GM23248 (cell line): ENCODE measurements at regions not wholly inside any gene's neighbourhood (a gene's known extent, or its start where the extent isn't known, plus 50 kb on each side); places are given as distances from the start of the nearest gene placed in this dataset.

Source experiments
- DNase-seq: peaks from one replicate; pipeline ENCODE4 v3.0.0-alpha.2; 2015
- H2AFZ ChIP-seq: fragments of 200-600 bp; sonication (generic); 2 replicates; pipeline ENCODE4 v1.6.1; 2016; ENCODE audit warnings: antibody characterized with exemption
- H3F3A ChIP-seq: fragments of 200-600 bp; sonication (generic); 2 replicates; pipeline ENCODE4 v1.6.1; 2016; ENCODE audit warnings: mild to moderate bottlenecking, antibody characterized with exemption, mixed run types; ENCODE audit not compliant: insufficient read depth
- H3K27ac ChIP-seq: fragments of 200-600 bp; sonication (generic); 2 replicates; pipeline ENCODE4 v1.5.1; 2016; ENCODE audit warnings: mild to moderate bottlenecking
- H3K27me3 ChIP-seq: fragments of 200-600 bp; sonication (generic); replicated peaks from 2 replicates; pipeline ENCODE4 v1.6.1; 2016; ENCODE audit warnings: mild to moderate bottlenecking; ENCODE audit not compliant: insufficient read depth
- H3K36me3 ChIP-seq: fragments of 200-600 bp; sonication (generic); 2 replicates; pipeline ENCODE4 v1.6.1; 2016; ENCODE audit warnings: low read depth, mild to moderate bottlenecking
- H3K4me1 ChIP-seq: fragments of 200-600 bp; sonication (generic); 2 replicates; pipeline ENCODE4 v1.6.1; 2016; ENCODE audit warnings: mild to moderate bottlenecking; ENCODE audit not compliant: insufficient read depth
- H3K4me2 ChIP-seq: fragments of 200-600 bp; sonication (generic); one replicate; pipeline ENCODE4 v1.6.1; 2016; ENCODE audit warnings: mild to moderate bottlenecking; ENCODE audit not compliant: unreplicated experiment
- H3K4me3 ChIP-seq: fragments of 200-600 bp; sonication (generic); 2 replicates; pipeline ENCODE4 v1.5.1; 2016; ENCODE audit warnings: mild to moderate bottlenecking
- H3K79me2 ChIP-seq: fragments of 200-600 bp; sonication (generic); 2 replicates; pipeline ENCODE4 v1.6.1; 2016; ENCODE audit warnings: mild to moderate bottlenecking; ENCODE audit not compliant: insufficient read depth
- H3K9ac ChIP-seq: fragments of 200-600 bp; sonication (generic); 2 replicates; pipeline ENCODE4 v1.6.1; 2016; ENCODE audit warnings: mild to moderate bottlenecking
- H3K9me2 ChIP-seq: fragments of 200-600 bp; sonication (generic); 2 replicates; pipeline ENCODE4 v1.6.1; 2016; ENCODE audit warnings: mixed run types, mild to moderate bottlenecking, moderate library complexity; ENCODE audit not compliant: insufficient read depth
- H3K9me3 ChIP-seq: fragments of 200-600 bp; sonication (generic); one replicate; pipeline ENCODE4 v1.6.1; 2017; ENCODE audit warnings: low read depth
- H4K20me1 ChIP-seq: fragments of 200-600 bp; sonication (generic); 2 replicates; pipeline ENCODE4 v1.6.0; 2016; ENCODE audit not compliant: insufficient read depth
- EZH2 ChIP-seq: fragments of 200-600 bp; sonication (generic); IDR thresholded peaks from 2 replicates; pipeline ENCODE4 v1.6.1; 2018; ENCODE audit warnings: antibody characterized with exemption, mild to moderate bottlenecking; ENCODE audit not compliant: insufficient read depth, poor library complexity, severe bottlenecking
- EZH2phosphoT487 ChIP-seq: fragments of 200-600 bp; sonication (generic); IDR thresholded peaks from 2 replicates; pipeline ENCODE4 v1.6.1; 2018; ENCODE audit warnings: antibody characterized with exemption, moderate library complexity, mild to moderate bottlenecking, low read depth; ENCODE audit not compliant: insufficient read depth
- WGBS, 2 experiments: methylation state at CpG; one replicate each; pipeline ENCODE4 v1.1.6; 2015 to 2017; ENCODE audit warnings: low lambda C conversion rate in 2 of 2, low coverage in 1 of 2; ENCODE audit errors: missing lambda C conversion rate in 2 of 2; 5-methylcytosine and 5-hydroxymethylcytosine counted together
- in situ Hi-C: fragments of 300-500 bp; cut with MboI; formaldehyde crosslinking; loops from 2 replicates; pipeline ENCODE4 v1.15.0; 2020

DNA sequence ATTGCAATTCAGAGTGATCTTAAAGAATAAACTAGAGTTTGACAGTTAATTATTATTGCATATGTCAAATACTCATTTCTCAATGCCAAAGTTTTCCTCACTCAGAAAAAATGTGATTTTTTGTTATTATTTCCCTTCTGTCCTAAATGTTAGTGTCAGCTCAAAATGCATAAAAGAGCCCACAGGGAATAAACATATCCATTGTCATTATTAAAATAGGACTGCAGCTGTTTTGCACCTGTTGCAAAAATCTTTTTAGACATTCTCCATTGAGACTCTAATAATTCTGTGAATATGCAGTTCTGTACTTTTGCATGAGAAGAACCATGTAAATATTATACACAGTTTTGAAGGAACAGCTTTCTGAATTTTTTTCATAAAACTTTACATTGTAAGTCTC is 540.0 kb upstream of the SLC39A10 start:
- Histone ChIP-seq H3K27ac (no peak overlapping the region), H3K9ac (no peak overlapping the region), H3K36me3 (no peaks in the 10 kb centered on the region), H3F3A (no peaks in the 10 kb centered on the region), H4K20me1 (no peaks in the 10 kb centered on the region), H3K4me3 (no peak overlapping the region), H3K4me2 (no peak overlapping the region), H3K9me2 (no peaks in the 10 kb centered on the region), H3K27me3 (no peaks in the 10 kb centered on the region), H3K9me3 (no peaks in the 10 kb centered on the region), H3K79me2 (no peaks in the 10 kb centered on the region), H3K4me1 (no peaks in the 10 kb centered on the region), H2AFZ (no peak overlapping the region)
- no peak for TF ChIP-seq EZH2phosphoT487
- TF ChIP-seq EZH2: no peak
- no peak for DNase-seq
- in situ Hi-C loops: no loop called here

DNA sequence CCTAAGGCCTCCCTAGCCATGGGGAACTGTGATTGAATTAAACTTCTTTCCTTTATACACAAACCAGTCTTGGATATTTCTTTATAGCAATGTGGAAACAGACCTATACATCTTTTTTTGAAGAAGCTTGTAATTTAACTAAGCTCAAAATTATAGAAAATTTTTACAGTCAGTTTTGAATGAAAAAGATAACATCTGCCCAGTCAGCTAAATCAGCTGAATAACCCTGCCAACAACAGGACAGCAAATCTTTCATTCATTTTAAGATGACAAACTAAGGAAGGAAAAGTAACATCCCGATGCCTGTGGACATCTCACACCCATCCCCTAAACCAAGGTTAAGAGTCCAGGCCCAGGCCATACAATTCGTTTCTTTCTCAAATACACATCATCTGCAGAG is 541.3 kb upstream of the SLC39A10 start:
- 0% methylated on average over 2 of the region's 2 CpGs for WGBS, 2 experiments
- no peak for DNase-seq
- Histone ChIP-seq H3K9me2 (no peaks in the 10 kb centered on the region), H3K4me1 (no peaks in the 10 kb centered on the region), H3K4me3 (no peak overlapping the region), H3K4me2 (no peak overlapping the region), H3F3A (no peaks in the 10 kb centered on the region), H2AFZ (no peak overlapping the region), H3K9me3 (no peaks in the 10 kb centered on the region), H3K79me2 (no peaks in the 10 kb centered on the region), H3K27me3 (no peaks in the 10 kb centered on the region), H3K27ac (no peak overlapping the region), H3K36me3 (no peaks in the 10 kb centered on the region), H4K20me1 (no peaks in the 10 kb centered on the region), H3K9ac (no peak overlapping the region)
- in situ Hi-C loops: no loop called here
- no peak for TF ChIP-seq EZH2
- no peak for TF ChIP-seq EZH2phosphoT487

DNA sequence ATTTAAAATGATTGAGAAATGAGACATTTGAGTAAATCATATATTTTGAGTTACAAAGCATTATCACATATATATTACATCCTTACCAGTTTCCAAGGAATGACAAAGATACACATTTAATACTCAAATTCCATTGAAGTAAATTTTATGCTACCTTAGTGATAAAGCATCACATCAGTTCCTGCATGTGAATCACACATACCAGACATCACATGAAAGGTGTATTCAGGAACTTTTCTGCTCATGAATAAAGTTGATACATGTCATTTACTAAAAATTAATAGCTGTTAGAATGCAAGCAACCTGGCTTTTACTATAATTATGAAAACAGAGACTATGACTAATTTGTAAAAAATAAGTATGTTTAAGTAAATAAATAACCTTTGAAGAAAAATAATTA is 548.8 kb upstream of the SLC39A10 start:
- no peaks in the 10 kb centered on the region for H3F3A ChIP-seq
- no peak overlapping the region for H2AFZ ChIP-seq
- no peaks in the 10 kb centered on the region for H4K20me1 ChIP-seq
- no peak overlapping the region for H3K4me2 ChIP-seq
- DNase-seq: no peak
- H3K27me3 ChIP-seq: no peaks in the 10 kb centered on the region
- H3K4me1 ChIP-seq: no peaks in the 10 kb centered on the region
- H3K9ac ChIP-seq: no peak overlapping the region
- in situ Hi-C loops: no loop called here
- no peaks in the 10 kb centered on the region for H3K79me2 ChIP-seq
- no peak overlapping the region for H3K4me3 ChIP-seq
- H3K36me3 ChIP-seq: no peaks in the 10 kb centered on the region
- no peaks in the 10 kb centered on the region for H3K9me2 ChIP-seq
- TF ChIP-seq EZH2 (no peak), EZH2phosphoT487 (no peak)
- no peak overlapping the region for H3K27ac ChIP-seq
- H3K9me3 ChIP-seq: no peaks in the 10 kb centered on the region

DNA sequence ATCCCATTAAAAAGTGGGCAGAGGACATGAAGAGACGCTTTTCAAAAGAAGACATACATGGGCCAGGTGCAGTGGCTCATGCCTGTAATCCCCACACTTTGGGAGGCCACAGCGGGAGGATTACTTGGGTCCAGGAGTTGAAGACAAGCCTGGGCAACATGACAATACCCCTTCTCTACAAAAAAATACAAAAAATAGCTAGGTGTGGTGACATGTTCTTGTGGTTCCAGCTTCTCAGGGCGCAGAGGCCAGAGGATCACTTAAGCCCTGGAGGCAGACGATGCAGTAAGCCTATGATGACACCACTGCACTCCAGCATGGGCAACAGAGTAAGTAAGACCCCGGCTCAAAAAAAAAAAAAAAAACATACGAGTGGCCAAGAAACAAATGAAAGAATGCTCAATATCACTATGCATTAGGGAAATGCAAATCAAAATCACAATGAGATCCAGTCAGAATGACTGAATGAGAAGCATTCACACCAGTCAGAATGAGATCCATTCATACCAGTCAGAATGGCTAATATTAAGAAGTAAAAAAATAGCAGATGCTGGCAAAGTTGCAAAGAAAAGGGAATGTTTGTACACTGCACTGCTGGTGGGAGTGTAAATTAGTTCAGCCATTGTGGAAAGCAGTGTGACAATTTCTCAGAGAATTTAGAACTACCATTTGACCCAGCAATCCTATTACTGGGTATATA is 550.2 kb upstream of the SLC39A10 start:
- Histone ChIP-seq H3K9me3 (no peaks in the 10 kb centered on the region), H2AFZ (no peak overlapping the region), H3K79me2 (no peaks in the 10 kb centered on the region), H3K4me1 (no peaks in the 10 kb centered on the region), H3K4me3 (no peak overlapping the region), H3K9ac (no peak overlapping the region), H3F3A (no peaks in the 10 kb centered on the region), H3K36me3 (no peaks in the 10 kb centered on the region), H3K9me2 (no peaks in the 10 kb centered on the region), H3K27ac (no peak overlapping the region), H3K27me3 (no peaks in the 10 kb centered on the region), H3K4me2 (no peak overlapping the region), H4K20me1 (no peaks in the 10 kb centered on the region)
- no peak for DNase-seq
- in situ Hi-C loops: no loop called here
- no peak for TF ChIP-seq EZH2
- TF ChIP-seq EZH2phosphoT487: no peak
- 30 to 31% methylated on average over 6 of the region's 6 CpGs for WGBS, 2 experiments

DNA sequence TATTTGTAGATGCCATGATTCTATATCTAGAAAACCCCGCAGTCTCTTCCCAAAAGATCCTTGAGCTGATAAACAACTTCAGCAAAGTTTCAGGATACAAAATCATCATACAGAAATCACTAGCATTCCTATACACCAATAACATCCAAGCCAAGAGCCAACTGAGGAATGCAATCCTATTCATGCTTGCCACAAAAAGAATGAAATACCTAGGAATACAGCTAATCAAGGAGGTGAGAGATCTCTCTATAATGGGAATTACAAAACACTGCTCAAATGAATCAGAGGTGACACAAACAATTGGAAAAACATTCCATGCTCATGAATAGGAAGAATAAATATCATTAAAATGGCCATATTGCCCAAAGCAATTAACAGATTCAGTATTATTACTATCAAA is 551.4 kb upstream of the SLC39A10 start:
- in situ Hi-C loops: no loop called here
- H3K9me2 ChIP-seq: no peaks in the 10 kb centered on the region
- H2AFZ ChIP-seq: no peak overlapping the region
- H3K4me2 ChIP-seq: no peak overlapping the region
- no peaks in the 10 kb centered on the region for H4K20me1 ChIP-seq
- 37 to 39% methylated on average over 1 of the region's 1 CpG for WGBS, 2 experiments
- DNase-seq: no peak
- no peaks in the 10 kb centered on the region for H3F3A ChIP-seq
- H3K27me3 ChIP-seq: no peaks in the 10 kb centered on the region
- H3K9ac ChIP-seq: no peak overlapping the region
- no peaks in the 10 kb centered on the region for H3K9me3 ChIP-seq
- no peaks in the 10 kb centered on the region for H3K79me2 ChIP-seq
- no peaks in the 10 kb centered on the region for H3K36me3 ChIP-seq
- H3K27ac ChIP-seq: no peak overlapping the region
- H3K4me1 ChIP-seq: no peaks in the 10 kb centered on the region
- no peak overlapping the region for H3K4me3 ChIP-seq
- TF ChIP-seq EZH2 (no peak), EZH2phosphoT487 (no peak)
